HG02943 (cell line): ENCODE measurements at regions not wholly inside any gene's neighbourhood (a gene's known extent, or its start where the extent isn't known, plus 50 kb on each side); places are given as distances from the start of the nearest gene placed in this dataset.

Experiments used
- ATAC-seq: cut with Tn5 transposase; IDR thresholded peaks from one replicate; pipeline ENCODE4 v1.9.1; 2021; ENCODE audit warnings: mild to moderate bottlenecking, low read depth, moderate library complexity; ENCODE audit not compliant: unreplicated experiment

GRCh38 chr3:110814170-110815007 lies 257.2 kb upstream of the NECTIN3 start:
- peak; percentile 83 for ATAC-seq

- no peak for ATAC-seq
These were observed 256.5 kb upstream of the NECTIN3 start for GRCh38 chr3:110815008-110815583.

GRCh38 chr3:110816008-110816407 lies 255.6 kb upstream of the NECTIN3 start:
- peak; percentile 64 for ATAC-seq

- ATAC-seq: no peak
These were observed 250.0 kb upstream of the NECTIN3 start for GRCh38 chr3:110821586-110821985.

DNA sequence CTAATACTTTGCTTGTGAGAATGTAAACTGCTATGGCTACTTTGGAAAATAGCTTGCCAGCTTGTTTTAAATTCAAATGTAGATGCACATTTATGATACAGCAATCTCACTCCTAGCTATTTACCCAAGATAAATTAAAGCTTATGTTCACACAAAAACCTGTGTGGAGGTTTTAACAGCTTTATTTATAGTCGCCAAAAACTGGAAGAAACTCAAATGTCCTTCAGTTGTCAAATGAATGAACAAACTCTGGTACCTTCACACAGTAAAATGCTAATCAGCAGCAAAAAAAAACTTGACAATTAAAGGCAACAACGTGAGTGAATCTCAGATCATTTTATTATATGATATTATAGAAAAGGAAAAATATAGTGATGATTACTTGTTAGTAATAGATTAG lies 248.6 kb upstream of the NECTIN3 start:
- no peak for ATAC-seq

- no peak for ATAC-seq
These were observed 224.6 kb upstream of the NECTIN3 start for GRCh38 chr3:110846971-110847370.

DNA sequence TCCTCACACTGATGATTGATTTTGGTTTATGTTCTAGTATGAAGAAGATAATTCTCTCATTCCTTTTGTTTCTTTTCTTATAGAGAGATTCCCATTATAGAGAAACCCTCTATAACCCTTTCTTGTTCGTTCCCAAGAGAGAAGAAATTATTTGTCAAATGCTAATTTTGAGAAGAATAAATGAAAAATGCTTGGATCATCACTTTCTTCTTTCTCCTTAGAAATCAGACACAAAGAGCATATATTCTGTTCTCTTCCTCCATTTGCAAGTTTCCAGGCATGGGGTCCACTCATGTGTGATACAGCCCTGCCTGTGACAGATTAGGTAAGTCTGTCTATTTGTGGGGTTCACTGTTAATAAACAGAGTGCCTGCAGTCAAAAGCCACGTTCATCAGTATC lies 222.6 kb upstream of the NECTIN3 start:
- no peak for ATAC-seq

- no peak for ATAC-seq
These were observed 219.9 kb upstream of the NECTIN3 start for GRCh38 chr3:110851736-110852135.

DNA sequence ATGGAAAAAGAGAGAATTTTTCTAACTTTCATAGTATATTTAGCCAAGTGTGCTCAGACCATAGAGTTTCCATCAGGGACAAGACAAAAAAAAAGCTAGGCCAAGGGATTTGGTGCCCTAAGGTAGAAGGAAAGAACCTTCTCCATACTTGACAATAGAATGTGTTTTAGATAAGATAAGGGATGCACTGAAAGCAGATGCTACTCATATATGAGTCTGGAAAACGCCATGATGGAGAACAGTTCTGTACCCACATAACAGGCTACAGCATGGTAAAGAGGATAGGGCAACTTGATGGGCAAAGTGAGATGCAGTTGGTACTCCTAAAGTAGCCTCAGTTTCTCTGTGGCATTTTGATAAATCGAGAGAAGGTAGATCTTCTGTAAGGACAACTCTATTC lies 216.4 kb upstream of the NECTIN3 start:
- no peak for ATAC-seq

GRCh38 chr3:110856916-110857315 lies 214.7 kb upstream of the NECTIN3 start:
- ATAC-seq: no peak

GRCh38 chr3:110858549-110858948 lies 213.1 kb upstream of the NECTIN3 start:
- no peak for ATAC-seq

DNA sequence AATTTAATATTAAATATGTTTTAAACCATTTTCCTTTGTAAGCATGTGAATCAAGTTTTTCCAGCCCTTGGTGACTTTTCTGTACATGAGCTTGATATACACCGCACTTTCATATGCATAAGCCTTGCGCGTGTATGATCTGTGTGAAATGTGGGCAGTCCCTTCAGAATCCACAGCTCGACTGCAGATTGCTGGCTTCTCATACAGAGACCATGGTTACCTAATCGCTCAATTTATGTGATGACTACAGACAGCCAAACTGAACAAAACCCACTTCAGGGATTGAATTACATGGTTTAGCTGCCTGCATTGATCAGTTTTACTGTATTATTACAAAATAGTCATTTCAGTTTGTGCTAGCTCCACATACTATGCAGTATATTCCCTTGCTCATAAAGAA lies 212.3 kb upstream of the NECTIN3 start:
- no peak for ATAC-seq

DNA sequence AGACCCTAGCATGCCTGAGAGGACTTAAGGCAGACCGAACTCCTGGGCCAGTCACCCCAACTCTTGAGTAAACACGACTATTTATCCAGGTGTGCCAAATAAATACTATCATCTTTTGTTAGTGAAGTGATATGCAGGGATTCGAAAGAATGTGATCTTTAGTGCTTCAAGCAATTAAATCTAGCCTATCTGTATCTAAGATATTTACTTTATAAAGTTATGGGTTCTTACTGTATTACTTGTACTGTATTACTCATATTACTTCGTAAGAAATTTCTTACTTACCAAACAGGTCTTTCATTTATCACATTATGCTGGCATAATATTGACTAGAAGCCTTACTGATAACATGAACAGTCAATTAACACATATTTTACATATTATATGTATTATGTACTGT lies 211.6 kb upstream of the NECTIN3 start:
- no peak for ATAC-seq

DNA sequence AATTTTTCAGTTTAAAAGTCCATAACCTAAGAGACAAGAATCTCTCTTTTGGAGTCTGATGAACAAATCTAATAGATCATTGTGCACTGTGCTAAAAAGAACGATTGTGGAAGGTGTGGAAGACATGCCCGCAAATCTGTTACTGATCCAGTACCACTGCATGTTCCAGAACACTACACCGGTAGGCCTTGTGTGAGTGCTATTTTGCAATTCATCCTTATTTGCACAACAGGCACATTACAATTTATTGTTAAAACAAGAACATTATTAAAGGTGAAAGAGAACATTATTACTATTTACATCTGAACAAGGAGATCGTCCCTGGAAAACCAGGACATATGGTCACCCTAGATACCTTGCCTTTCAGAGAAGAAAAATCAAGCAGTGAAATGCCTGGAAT lies 205.7 kb upstream of the NECTIN3 start:
- no peak for ATAC-seq

DNA sequence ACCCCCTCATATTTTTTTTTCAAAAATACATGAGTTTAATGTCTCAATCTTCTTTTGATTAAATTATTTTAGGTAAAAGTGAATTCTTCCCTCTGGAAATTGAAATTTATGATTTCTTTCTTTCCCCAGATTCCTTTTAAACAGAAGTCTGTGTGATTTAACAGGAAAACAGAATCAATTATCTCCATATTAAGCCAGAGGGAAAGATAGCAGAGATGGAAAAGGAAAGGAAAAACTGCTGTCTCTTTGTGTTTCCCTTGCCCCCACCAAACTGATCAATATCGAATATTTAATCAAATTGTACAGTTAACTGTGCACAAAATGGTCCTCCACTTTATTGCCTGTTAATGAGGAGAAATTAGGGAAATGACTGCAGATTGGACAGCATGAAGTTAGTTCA lies 203.5 kb upstream of the NECTIN3 start:
- ATAC-seq: no peak

DNA sequence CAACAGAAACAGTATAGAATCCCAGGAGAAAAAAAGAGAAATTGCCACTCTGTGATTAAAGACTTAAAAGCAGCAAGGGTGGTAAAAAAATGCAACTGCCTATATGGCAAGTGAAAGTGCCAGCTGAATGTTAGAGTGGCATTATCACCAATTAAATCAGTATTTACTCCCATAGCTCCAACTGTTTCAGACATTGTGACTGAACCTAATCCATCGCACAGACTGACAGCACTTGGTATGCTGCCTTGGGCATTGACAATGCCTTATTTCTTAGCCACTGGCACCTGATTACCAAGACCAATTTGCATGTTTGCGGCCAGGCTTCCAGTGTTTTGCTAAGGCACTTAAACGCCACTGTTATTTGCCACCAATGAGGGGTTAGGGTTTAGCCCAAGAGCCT lies 201.9 kb upstream of the NECTIN3 start:
- no peak for ATAC-seq

GRCh38 chr3:110871869-110872268 lies 199.7 kb upstream of the NECTIN3 start:
- no peak for ATAC-seq

- ATAC-seq: no peak
These were observed 192.9 kb upstream of the NECTIN3 start for GRCh38 chr3:110878692-110879091.

- no peak for ATAC-seq
These were observed 190.5 kb upstream of the NECTIN3 start for GRCh38 chr3:110881069-110881468.

DNA sequence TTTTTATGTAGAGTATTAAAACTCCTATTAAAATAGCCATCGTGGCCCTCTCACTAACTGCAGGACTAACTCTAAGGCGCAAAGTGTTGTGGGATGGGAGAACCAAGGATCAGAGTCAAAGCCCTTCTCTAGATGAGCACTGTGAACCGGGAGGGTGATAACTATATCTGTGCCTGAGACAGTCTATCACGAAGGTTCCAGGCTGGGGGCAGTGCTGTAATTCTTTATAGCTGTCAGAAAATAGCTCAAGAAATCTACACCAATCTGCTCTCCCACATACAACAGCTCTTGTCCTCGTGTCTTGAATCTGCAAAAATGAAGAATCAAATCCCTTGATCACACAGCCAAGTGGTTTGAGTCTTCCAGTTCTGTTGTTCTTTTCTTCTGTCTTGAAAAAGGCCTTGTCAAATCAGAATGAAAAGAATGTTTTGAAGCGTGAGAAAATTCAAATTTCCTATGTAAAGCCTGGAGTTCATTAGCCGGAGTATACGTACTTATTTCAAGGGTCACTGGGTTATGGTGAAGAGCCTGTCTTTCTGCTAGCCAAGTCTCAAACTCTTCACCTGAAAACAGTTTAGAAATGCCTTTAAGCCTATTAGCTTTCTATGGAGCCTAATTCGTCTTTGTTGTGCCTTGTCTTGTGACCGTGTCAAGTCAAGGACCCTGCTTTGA lies 185.3 kb upstream of the NECTIN3 start:
- no peak for ATAC-seq

DNA sequence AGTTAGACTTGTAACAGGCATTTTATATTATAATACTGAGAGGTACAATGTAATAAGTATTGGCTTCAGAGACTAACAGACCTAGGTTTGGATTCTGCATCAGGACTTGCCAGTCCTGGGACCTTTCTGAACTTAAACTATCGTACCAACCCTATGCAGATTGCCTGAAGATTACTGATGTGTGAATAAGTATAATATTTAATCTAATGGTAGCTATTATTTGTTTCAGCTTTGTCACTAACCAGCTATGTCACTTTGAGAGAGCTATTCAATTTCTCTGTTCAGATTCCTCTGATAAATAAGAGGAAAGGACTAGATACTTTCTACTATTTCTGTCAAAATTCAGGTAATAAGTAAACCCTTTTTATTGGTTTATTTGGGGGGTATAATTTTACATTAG lies 184.4 kb upstream of the NECTIN3 start:
- ATAC-seq: no peak
